ENCODE measurements at regions not wholly inside any gene's neighbourhood (a gene's known extent, or its start where the extent isn't known, plus 50 kb on each side); places are given as distances from the start of the nearest gene placed in this dataset.

DNA sequence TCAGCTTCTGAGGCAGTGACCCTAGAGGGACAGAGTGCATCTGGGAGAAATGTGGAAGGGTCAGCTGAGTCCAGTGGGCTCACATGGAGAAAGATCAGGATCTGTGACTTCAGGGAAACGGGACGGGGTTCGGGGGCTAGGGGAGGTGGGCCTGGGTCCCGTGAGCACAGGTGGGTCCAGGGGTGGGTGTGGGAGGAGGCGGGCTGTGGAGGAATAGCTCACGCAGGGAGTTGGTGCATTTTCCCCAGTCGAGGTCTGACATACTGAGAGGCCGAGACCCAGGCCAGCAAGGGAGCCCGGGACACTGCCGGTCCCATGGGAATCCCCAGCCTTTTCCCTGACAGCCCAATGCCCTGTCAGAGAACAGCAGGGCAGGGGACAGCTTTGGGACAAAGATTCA is 93.1 kb downstream of the TNFAIP2 start:
- no peak for TF ChIP-seq POLR2A (IDR thresholded peaks at IDR 0.05; ENCODE audit: low read length)
- no peak for TF ChIP-seq GATA1 (IDR thresholded peaks at IDR 0.05; ENCODE audit: low read depth, low read length)

All from erythroblast (primary cell).